BJ (cell line): ENCODE measurements at regions not wholly inside any gene's neighbourhood (a gene's known extent, or its start where the extent isn't known, plus 50 kb on each side); places are given as distances from the start of the nearest gene placed in this dataset.

Experiments
- CTCF ChIA-PET: fragments of 350-600 bp; formaldehyde crosslinking; extraction: SDS; loops from one replicate; lab custom pipeline; 2021; ENCODE audit warnings: antibody characterized with exemption, inconsistent platforms; lab: Yijun Ruan, JAX
- POLR2A ChIA-PET: fragments of 300-600 bp; sonication (Branson Sonifier 250); formaldehyde crosslinking; extraction: SDS; loops from one replicate; lab custom pipeline; 2021; ENCODE audit warnings: antibody characterized with exemption; lab: Charles Lee
- DNase-seq: peaks from one replicate; pipeline ENCODE4 v3.0.0-alpha.2; 2011; ENCODE audit warnings: low read depth
- H3K27me3 ChIP-seq: 2 replicates; pipeline ENCODE4 v1.6.0; 2011; ENCODE audit warnings: low read length; ENCODE audit not compliant: control insufficient read depth, insufficient read depth
- H3K36me3 ChIP-seq: 2 replicates; pipeline ENCODE4 v1.5.1; 2011; ENCODE audit warnings: low read length; ENCODE audit not compliant: control insufficient read depth, insufficient read depth
- H3K4me3 ChIP-seq: 2 replicates; pipeline ENCODE4 v1.5.1; 2011; ENCODE audit warnings: low read depth, mild to moderate bottlenecking, control low read depth, low read length
- CTCF ChIP-seq: IDR thresholded peaks from 2 replicates; pipeline ENCODE4 v1.5.1; 2011; ENCODE audit warnings: low read depth, mild to moderate bottlenecking, control low read depth, inconsistent platforms, low read length, moderate library complexity; ENCODE audit not compliant: insufficient read depth

GRCh38 chr21:15278279-15278678 lies 213.5 kb upstream of the NRIP1 start:
- CTCF ChIA-PET, result no interaction called here

GRCh38 chr21:15278851-15279250 lies 214.1 kb upstream of the NRIP1 start:
- 0 out of 2 replicates have a peak, but pooled peaks cover 1% of the 10 kb centered on the region for H3K27me3 ChIP-seq
- ChIA-PET POLR2A (no interaction called here), CTCF (interaction anchor here (0.8 kb wide), 1 partner anchor 12 kb away, joined by 3 read pairs; no protein-coding TSS in a partner anchor)
- no peak for DNase-seq
- no peak for TF ChIP-seq CTCF
- H3K36me3 ChIP-seq, result no peaks in the 10 kb centered on the region
- no peak overlapping the region for H3K4me3 ChIP-seq

More at GRCh38 chr21:15278279-15278678, 213.5 kb upstream of the NRIP1 start:
- no peaks in the 10 kb centered on the region for H3K36me3 ChIP-seq
- no peak for TF ChIP-seq CTCF
- H3K4me3 ChIP-seq, result no peak overlapping the region
- POLR2A ChIA-PET, result interaction anchor here (0.7 kb wide), 1 partner anchor 16 kb away, joined by 4 read pairs; no protein-coding TSS in a partner anchor
- H3K27me3 ChIP-seq, result 0 out of 2 replicates have a peak, but pooled peaks cover 1% of the 10 kb centered on the region
- no peak for DNase-seq

- H3K36me3 ChIP-seq, result no peaks in the 10 kb centered on the region
- H3K27me3 ChIP-seq, result 0 out of 2 replicates have a peak, but pooled peaks cover 1% of the 10 kb centered on the region
- no peak overlapping the region for H3K4me3 ChIP-seq
- POLR2A ChIA-PET, result no interaction called here
- TF ChIP-seq CTCF, result no peak
- DNase-seq, result no peak
- CTCF ChIA-PET, result interaction anchor here (0.8 kb wide), 1 partner anchor 11 kb away, joined by 3 read pairs; no protein-coding TSS in a partner anchor
These were observed 214.7 kb upstream of the NRIP1 start for GRCh38 chr21:15279482-15279881.

- Histone ChIP-seq H3K27me3 (0 out of 2 replicates have a peak, but pooled peaks cover 1% of the 10 kb centered on the region), H3K36me3 (no peaks in the 10 kb centered on the region), H3K4me3 (no peak overlapping the region)
- TF ChIP-seq CTCF, result no peak
- ChIA-PET POLR2A (no interaction called here), CTCF (no interaction called here)
- no peak for DNase-seq
These were observed 216.9 kb upstream of the NRIP1 start for GRCh38 chr21:15281714-15282113.

- no peak for TF ChIP-seq CTCF
- CTCF ChIA-PET, result no interaction called here
- POLR2A ChIA-PET, result no interaction called here
- Histone ChIP-seq H3K36me3 (no peaks in the 10 kb centered on the region), H3K27me3 (0 out of 2 replicates have a peak, but pooled peaks cover 1% of the 10 kb centered on the region), H3K4me3 (no peak overlapping the region)
- DNase-seq, result no peak
These were observed 217.9 kb upstream of the NRIP1 start for GRCh38 chr21:15282665-15283064.
